GM10266 (cell line): ENCODE measurements at regions not wholly inside any gene's neighbourhood (a gene's known extent, or its start where the extent isn't known, plus 50 kb on each side); places are given as distances from the start of the nearest gene placed in this dataset.

ENCODE experiments used
- DNase-seq: peaks from one replicate; pipeline ENCODE4 v3.0.0; 2012; ENCODE audit errors: extremely low spot score
- TF ChIP-seq, protein P1 (sequence below): IDR thresholded peaks from 2 replicates; pipeline ENCODE4 v1.5.1; 2012; ENCODE audit warnings: mild to moderate bottlenecking, low read depth; ENCODE audit not compliant: control insufficient read depth, insufficient read depth; ENCODE audit errors: missing control alignments

DNA sequence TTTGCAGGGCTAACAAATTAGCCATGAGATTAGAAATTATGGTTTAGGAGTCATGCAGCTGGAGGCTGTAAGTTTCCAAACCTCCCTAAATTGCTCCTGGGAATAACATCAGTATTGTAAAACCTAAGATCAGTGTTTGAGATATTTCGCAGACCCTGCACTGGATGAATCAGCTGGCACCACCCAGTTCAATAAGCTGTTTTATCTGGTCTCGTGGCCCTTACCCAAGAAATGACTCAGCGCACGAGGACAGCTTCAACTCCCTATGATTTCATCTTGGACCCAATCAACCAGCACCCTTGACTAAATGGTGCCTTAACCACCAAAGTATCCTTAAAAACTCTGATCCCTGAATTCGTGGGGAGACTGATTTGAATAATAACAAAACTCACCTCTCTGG, 482.0 kb upstream of the PCDH15 start:
- TF ChIP-seq, protein P1, sequence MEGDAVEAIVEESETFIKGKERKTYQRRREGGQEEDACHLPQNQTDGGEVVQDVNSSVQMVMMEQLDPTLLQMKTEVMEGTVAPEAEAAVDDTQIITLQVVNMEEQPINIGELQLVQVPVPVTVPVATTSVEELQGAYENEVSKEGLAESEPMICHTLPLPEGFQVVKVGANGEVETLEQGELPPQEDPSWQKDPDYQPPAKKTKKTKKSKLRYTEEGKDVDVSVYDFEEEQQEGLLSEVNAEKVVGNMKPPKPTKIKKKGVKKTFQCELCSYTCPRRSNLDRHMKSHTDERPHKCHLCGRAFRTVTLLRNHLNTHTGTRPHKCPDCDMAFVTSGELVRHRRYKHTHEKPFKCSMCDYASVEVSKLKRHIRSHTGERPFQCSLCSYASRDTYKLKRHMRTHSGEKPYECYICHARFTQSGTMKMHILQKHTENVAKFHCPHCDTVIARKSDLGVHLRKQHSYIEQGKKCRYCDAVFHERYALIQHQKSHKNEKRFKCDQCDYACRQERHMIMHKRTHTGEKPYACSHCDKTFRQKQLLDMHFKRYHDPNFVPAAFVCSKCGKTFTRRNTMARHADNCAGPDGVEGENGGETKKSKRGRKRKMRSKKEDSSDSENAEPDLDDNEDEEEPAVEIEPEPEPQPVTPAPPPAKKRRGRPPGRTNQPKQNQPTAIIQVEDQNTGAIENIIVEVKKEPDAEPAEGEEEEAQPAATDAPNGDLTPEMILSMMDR, result no peak
- no peak for DNase-seq

DNA sequence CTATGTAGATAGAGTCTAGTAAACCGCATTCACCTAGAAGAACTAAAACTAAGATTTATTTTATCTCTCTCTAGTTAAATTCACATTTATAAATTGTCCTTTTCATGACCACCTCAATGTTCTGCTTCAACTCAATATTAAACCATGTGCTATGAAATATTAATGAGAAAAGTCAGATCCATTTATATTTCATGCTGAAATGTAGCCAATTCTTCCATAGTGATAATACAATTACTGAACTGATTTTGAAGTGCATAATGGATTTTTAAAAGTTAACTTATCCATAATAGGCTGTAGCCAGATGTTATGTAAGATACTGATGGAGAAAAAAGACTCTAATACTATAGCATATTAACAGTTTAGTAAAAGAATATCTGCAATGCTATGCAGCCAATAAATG, 479.7 kb upstream of the PCDH15 start:
- TF ChIP-seq, protein P1, result no peak
- DNase-seq, result no peak

DNA sequence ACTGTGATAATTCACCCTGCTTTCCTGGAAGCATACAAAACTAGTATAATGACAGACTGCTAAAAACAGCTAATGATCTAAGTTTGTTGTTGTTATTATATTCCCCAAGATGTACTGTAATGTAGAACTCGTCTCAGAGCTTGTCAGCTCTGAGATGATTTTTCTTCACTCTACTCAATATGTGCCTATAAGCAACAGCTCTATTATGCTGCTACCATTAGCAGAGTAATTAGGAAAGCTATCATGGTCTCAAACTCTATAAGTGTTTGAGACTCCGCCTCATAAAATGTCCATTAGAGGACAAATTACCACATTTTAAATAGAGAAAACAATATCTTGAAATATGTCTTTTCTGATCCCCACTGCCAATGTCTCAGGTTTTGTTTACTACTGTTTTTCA, 476.5 kb upstream of the PCDH15 start:
- TF ChIP-seq, protein P1, result no peak
- DNase-seq, result no peak

DNA sequence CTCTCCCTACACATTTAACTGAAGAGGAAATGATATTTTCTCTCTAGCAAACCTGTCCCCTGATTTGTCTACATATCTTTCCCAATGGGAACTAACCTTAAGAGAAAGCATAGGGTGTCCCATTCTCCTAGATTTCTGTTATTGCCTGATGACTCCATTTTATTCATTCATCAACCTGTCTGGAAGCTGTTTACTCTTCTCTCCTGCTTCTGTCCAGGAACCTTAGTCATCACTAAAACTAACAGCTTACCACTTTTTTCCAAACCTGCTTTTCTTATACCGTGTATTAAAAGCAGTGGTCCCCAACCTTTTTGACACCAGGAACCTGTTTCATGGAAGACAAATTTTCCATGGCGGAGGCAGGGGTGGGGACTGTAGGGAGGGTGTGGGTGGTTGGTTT, 473.3 kb upstream of the PCDH15 start:
- TF ChIP-seq, protein P1, result no peak
- no peak for DNase-seq

DNA sequence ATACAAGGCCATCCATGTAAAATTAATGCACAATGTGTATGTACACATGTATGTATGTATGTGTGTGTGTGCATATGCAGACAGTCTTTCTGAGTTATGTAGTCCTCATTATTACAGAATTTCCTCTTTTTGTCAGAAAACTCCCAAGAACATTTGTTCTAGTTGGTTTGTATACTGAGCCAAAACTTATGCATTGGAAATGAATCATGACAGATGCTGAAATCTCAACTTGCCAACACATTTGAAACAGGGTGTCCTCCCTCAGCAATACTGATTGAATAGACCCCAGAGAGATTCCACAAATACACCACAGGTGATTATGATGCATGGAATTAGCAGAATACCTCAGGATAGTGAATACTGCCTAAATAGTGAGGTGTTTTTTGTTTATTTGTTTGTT, 472.9 kb upstream of the PCDH15 start:
- TF ChIP-seq, protein P1, result no peak
- DNase-seq, result no peak

DNA sequence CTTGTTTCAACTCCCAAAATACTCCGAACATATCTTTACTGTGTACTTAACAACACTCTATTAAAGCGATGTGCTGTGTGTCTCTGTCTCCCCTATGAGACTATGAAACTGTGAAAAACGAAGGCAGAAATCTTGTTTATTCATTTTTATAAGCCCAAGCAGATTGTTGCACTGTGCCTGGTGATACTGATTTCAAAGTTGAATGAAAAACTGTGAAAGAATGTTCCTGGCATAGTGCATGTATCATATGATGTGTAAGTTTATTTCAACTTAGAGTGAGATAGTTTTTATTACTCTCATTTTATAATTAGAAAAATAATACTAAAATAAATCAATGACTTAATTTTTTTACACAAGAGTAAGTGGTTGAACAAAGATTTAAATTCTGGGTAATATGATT, 471.9 kb upstream of the PCDH15 start:
- DNase-seq, result no peak
- TF ChIP-seq, protein P1, result no peak

DNA sequence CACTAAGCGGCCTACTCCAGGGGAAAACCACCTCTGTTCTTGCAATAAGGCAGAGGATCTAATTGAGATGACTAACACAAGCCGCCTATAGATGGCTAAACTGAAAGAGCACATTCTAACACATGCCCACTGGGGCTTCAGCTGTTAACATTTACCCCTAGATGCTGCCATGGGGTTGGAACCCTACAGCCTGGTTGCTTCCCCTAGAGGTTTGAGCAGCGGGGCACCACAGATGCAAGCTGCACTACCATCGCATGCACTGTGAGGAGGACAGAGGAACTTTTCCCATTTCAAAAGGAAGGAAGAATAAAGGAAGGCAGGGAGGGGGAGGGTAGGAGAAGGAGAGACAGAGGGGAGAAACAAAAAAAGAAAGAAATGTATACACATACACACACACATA, 465.8 kb upstream of the PCDH15 start:
- TF ChIP-seq, protein P1, result no peak
- no peak for DNase-seq
